Cardiac fibroblast (primary cell): ENCODE measurements at regions not wholly inside any gene's neighbourhood (a gene's known extent, or its start where the extent isn't known, plus 50 kb on each side); places are given as distances from the start of the nearest gene placed in this dataset.

ENCODE experiments used
- DNase-seq, 2 donors: peaks; one replicate each; pipeline versions ENCODE4 v3.0.0 to v3.0.0-alpha.2; 2010; ENCODE audit warnings: low read depth in 2 of 2
- H3K4me3 ChIP-seq, 2 donors: replicated peaks in 1 of 2; 1 replicate in 1 of 2; 2 replicates in 1 of 2; pipeline ENCODE4 v1.5.1; 2011; ENCODE audit warnings: low read depth in 2 of 2, low read length in 2 of 2, mild to moderate bottlenecking in 2 of 2, moderate library complexity in 1 of 2
- CTCF ChIP-seq: IDR thresholded peaks from one replicate; pipeline ENCODE4 v1.5.1; 2011; ENCODE audit warnings: low read depth, mild to moderate bottlenecking, low read length, inconsistent platforms

- no peak for TF ChIP-seq CTCF
- H3K4me3 ChIP-seq: no peak overlapping the region
- peak; percentile 71 to 89 for DNase-seq
Observed at GRCh38 chr21:35375115-35375514, 326.0 kb upstream of the RUNX1 start.

GRCh38 chr21:35373998-35374397 is 324.9 kb upstream of the RUNX1 start:
- no peak for DNase-seq
- TF ChIP-seq CTCF: no peak
- no peak overlapping the region for H3K4me3 ChIP-seq

GRCh38 chr21:35372201-35372600 is 323.1 kb upstream of the RUNX1 start:
- no peak overlapping the region for H3K4me3 ChIP-seq
- peak in 1 of 2 donors; percentile 40 for DNase-seq
- TF ChIP-seq CTCF: no peak

GRCh38 chr21:35370671-35371070 is 321.6 kb upstream of the RUNX1 start:
- no peak overlapping the region for H3K4me3 ChIP-seq
- no peak for TF ChIP-seq CTCF
- DNase-seq: no peak

GRCh38 chr21:35370071-35370470 is 321.0 kb upstream of the RUNX1 start:
- DNase-seq: no peak
- H3K4me3 ChIP-seq: no peak overlapping the region
- TF ChIP-seq CTCF: no peak

- no peak overlapping the region for H3K4me3 ChIP-seq
- no peak for DNase-seq
- no peak for TF ChIP-seq CTCF
Observed at GRCh38 chr21:35368326-35368725, 319.2 kb upstream of the RUNX1 start.

GRCh38 chr21:35367553-35367952 is 318.5 kb upstream of the RUNX1 start:
- DNase-seq: no peak
- TF ChIP-seq CTCF: no peak
- H3K4me3 ChIP-seq: no peak overlapping the region
